H1 (cell line): ENCODE measurements at regions not wholly inside any gene's neighbourhood (a gene's known extent, or its start where the extent isn't known, plus 50 kb on each side); places are given as distances from the start of the nearest gene placed in this dataset.

Experiments
- CTCF ChIA-PET: fragments of 300-600 bp; sonication (Branson Sonifier 250); formaldehyde crosslinking; loops from one replicate; lab custom pipeline; 2021; ENCODE audit not compliant: partially characterized antibody; lab: Charles Lee
- POLR2A ChIA-PET: fragments of 300-600 bp; sonication (Branson Sonifier 250); formaldehyde crosslinking; loops from one replicate; lab custom pipeline; 2021; ENCODE audit warnings: inconsistent platforms; ENCODE audit not compliant: partially characterized antibody; lab: Charles Lee
- DNase-seq, 2 experiments: peaks; one replicate each; pipeline versions ENCODE4 v3.0.0 to v3.0.0-alpha.2; 2010 to 2022; ENCODE audit warnings: low spot score in 2 of 2, low read depth in 1 of 2, mixed read lengths in 1 of 2
- FAIRE-seq: peaks from 2 replicates; lab custom pipeline; 2011; peaks lifted over from hg19 to GRCh38; lab: Jason Lieb, UNC
- H2AFZ ChIP-seq: 2 replicates; pipeline ENCODE4 v1.8.1; 2012; ENCODE audit warnings: low read length, inconsistent platforms
- H2AK5ac ChIP-seq: 2 replicates; pipeline ENCODE4 v1.6.1; 2013; ENCODE audit warnings: low read depth, low read length
- H2BK120ac ChIP-seq: replicated peaks from 2 replicates; pipeline ENCODE3; 2013; ENCODE audit warnings: low read depth, low read length, inconsistent platforms
- H2BK12ac ChIP-seq: 2 replicates; pipeline ENCODE4 v1.6.1; 2013; ENCODE audit warnings: low read depth, low read length
- H2BK15ac ChIP-seq: 2 replicates; pipeline ENCODE4 v1.6.1; 2013; ENCODE audit warnings: low read length
- H2BK20ac ChIP-seq: 2 replicates; pipeline ENCODE4 v1.6.1; 2013; ENCODE audit warnings: low read length
- H2BK5ac ChIP-seq: 2 replicates; pipeline ENCODE4 v1.6.1; 2013; ENCODE audit warnings: low read depth, low read length
- H3K14ac ChIP-seq: 2 replicates; pipeline ENCODE4 v1.6.1; 2013; ENCODE audit warnings: inconsistent platforms; ENCODE audit not compliant: insufficient read length
- H3K18ac ChIP-seq: 2 replicates; pipeline ENCODE4 v1.6.1; 2013; ENCODE audit warnings: low read length; ENCODE audit errors: extremely low read depth
- H3K23ac ChIP-seq: 2 replicates; pipeline ENCODE4 v1.6.1; 2013; ENCODE audit warnings: inconsistent platforms; ENCODE audit not compliant: insufficient read length
- H3K23me2 ChIP-seq: 2 replicates; pipeline ENCODE4 v1.6.1; 2013; ENCODE audit warnings: low read depth, low read length
- H3K27ac ChIP-seq: 2 replicates; pipeline ENCODE4 v1.6.1; 2011; ENCODE audit warnings: low read depth, low read length, inconsistent platforms
- H3K27me3 ChIP-seq, 4 experiments: replicated peaks in 1 of 4; 1 replicate in 1 of 4; 2 replicates in 3 of 4; pipeline versions ENCODE4 v1.6.1 to v1.8.1; 2011 to 2013; ENCODE audit warnings: low read length in 3 of 4, mild to moderate bottlenecking in 3 of 4, inconsistent platforms in 2 of 4, mixed read lengths in 2 of 4, moderate library complexity in 1 of 4; ENCODE audit not compliant: control insufficient read depth in 3 of 4, insufficient read depth in 3 of 4; ENCODE audit errors: extremely low read depth in 1 of 4
- H3K36me3 ChIP-seq, 4 experiments: 2 replicates each; pipeline versions ENCODE4 v1.6.1 to v1.8.1; 2011 to 2013; ENCODE audit warnings: mild to moderate bottlenecking in 4 of 4, low read length in 3 of 4, moderate library complexity in 2 of 4, control low read depth in 1 of 4, inconsistent platforms in 1 of 4; ENCODE audit not compliant: insufficient read depth in 4 of 4, control insufficient read depth in 2 of 4
- H3K4ac ChIP-seq: replicated peaks from 2 replicates; pipeline ENCODE3; 2013; ENCODE audit warnings: low read length, low read depth, mixed read lengths, inconsistent platforms; ENCODE audit not compliant: insufficient read length
- H3K4me1 ChIP-seq, 4 experiments: replicated peaks in 1 of 4; 1 replicate in 1 of 4; 2 replicates in 3 of 4; pipeline versions ENCODE4 v1.6.1 to v1.8.1; 2011 to 2013; ENCODE audit warnings: low read length in 3 of 4, inconsistent platforms in 2 of 4, mixed read lengths in 1 of 4; ENCODE audit not compliant: insufficient read depth in 4 of 4, control insufficient read depth in 3 of 4
- H3K4me2 ChIP-seq, 2 experiments: 2 replicates each; pipeline versions ENCODE4 v1.6.1 to v1.8.1; 2011 to 2013; ENCODE audit warnings: low read depth in 2 of 2, low read length in 2 of 2, control low read depth in 1 of 2, inconsistent platforms in 1 of 2, mild to moderate bottlenecking in 1 of 2; ENCODE audit not compliant: insufficient read depth in 1 of 2
- H3K4me3 ChIP-seq, 4 experiments: fragments of 200-600, 300-600 bp in 1 of 4; sonication (generic), shearing (Covaris generic), sonication (Bioruptor Twin) in 1 of 4; 2 replicates each; pipeline versions ENCODE4 v1.5.1 to v1.8.1; 2011 to 2016; ENCODE audit warnings: low read length in 4 of 4, low read depth in 3 of 4, control low read depth in 2 of 4, inconsistent platforms in 2 of 4, mild to moderate bottlenecking in 2 of 4, mixed read lengths in 1 of 4, moderate library complexity in 1 of 4; ENCODE audit not compliant: insufficient read depth in 2 of 4; ENCODE audit errors: extremely low read depth in 1 of 4
- H3K56ac ChIP-seq: replicated peaks from 2 replicates; pipeline ENCODE3; 2013; ENCODE audit warnings: low read depth, mild to moderate bottlenecking, mixed read lengths, low read length, inconsistent platforms; ENCODE audit not compliant: insufficient read length
- H3K79me1 ChIP-seq: 2 replicates; pipeline ENCODE4 v1.6.1; 2013; ENCODE audit warnings: low read depth, low read length, control low read depth
- H3K79me2 ChIP-seq, 2 experiments: 2 replicates each; pipeline versions ENCODE4 v1.6.1 to v1.8.1; 2012 to 2013; ENCODE audit warnings: low read length in 2 of 2, mild to moderate bottlenecking in 2 of 2, inconsistent platforms in 1 of 2; ENCODE audit not compliant: insufficient read depth in 2 of 2, control insufficient read depth in 1 of 2
- H3K9ac ChIP-seq, 4 experiments: replicated peaks in 1 of 4; 1 replicate in 1 of 4; 2 replicates in 3 of 4; pipeline versions ENCODE4 v1.6.1 to v1.8.1; 2011 to 2013; ENCODE audit warnings: low read depth in 3 of 4, low read length in 3 of 4, control low read depth in 2 of 4, mild to moderate bottlenecking in 2 of 4, moderate library complexity in 2 of 4, inconsistent platforms in 1 of 4; ENCODE audit errors: extremely low read depth in 1 of 4
- H3K9me3 ChIP-seq, 2 experiments: 2 replicates each; pipeline versions ENCODE4 v1.6.1 to v1.8.1; 2012 to 2013; ENCODE audit warnings: mild to moderate bottlenecking in 2 of 2, moderate library complexity in 2 of 2, control low read depth in 1 of 2, inconsistent platforms in 1 of 2, low read depth in 1 of 2, low read length in 1 of 2, mixed read lengths in 1 of 2; ENCODE audit not compliant: insufficient read depth in 2 of 2
- H4K20me1 ChIP-seq, 2 experiments: replicated peaks in 1 of 2; 2 replicates each; pipeline versions ENCODE3 to v1.8.1; 2011 to 2013; ENCODE audit warnings: inconsistent platforms in 2 of 2, low read length in 2 of 2, mild to moderate bottlenecking in 1 of 2; ENCODE audit not compliant: insufficient read depth in 2 of 2, control insufficient read depth in 1 of 2
- H4K5ac ChIP-seq: 2 replicates; pipeline ENCODE4 v1.6.1; 2013; ENCODE audit warnings: low read length, low read depth, mixed read lengths, inconsistent platforms; ENCODE audit not compliant: insufficient read length
- H4K8ac ChIP-seq: 2 replicates; pipeline ENCODE4 v1.8.0; 2013; ENCODE audit warnings: mild to moderate bottlenecking, moderate library complexity, low read length, inconsistent platforms; ENCODE audit not compliant: insufficient read depth; ENCODE audit errors: extremely low read depth
- H4K91ac ChIP-seq: replicated peaks from 2 replicates; pipeline ENCODE3; 2013; ENCODE audit warnings: low read length, mixed read lengths, inconsistent platforms; ENCODE audit not compliant: insufficient read length
- ATF2 ChIP-seq: IDR thresholded peaks from 2 replicates; pipeline ENCODE4 v1.6.1; 2012; ENCODE audit warnings: low read length, inconsistent platforms
- BRCA1 ChIP-seq: IDR thresholded peaks from 2 replicates; pipeline ENCODE4 v1.6.1; 2012; ENCODE audit warnings: low read depth, low read length, improper control_type of control experiment
- EGR1 ChIP-seq: IDR thresholded peaks from 2 replicates; pipeline ENCODE4 v1.6.1; 2011; ENCODE audit warnings: low read depth, low read length, borderline replicate concordance
- HDAC2 ChIP-seq, 2 experiments: fragments of 300-600 bp in 1 of 2; sonication (generic) in 1 of 2; IDR thresholded peaks; 2 replicates each; pipeline ENCODE4 v1.6.1; 2011 to 2012; ENCODE audit warnings: low read depth in 2 of 2, low read length in 2 of 2, mild to moderate bottlenecking in 2 of 2, moderate library complexity in 2 of 2, borderline replicate concordance in 1 of 2, inconsistent platforms in 1 of 2
- NANOG ChIP-seq: IDR thresholded peaks from 2 replicates; pipeline ENCODE4 v1.6.1; 2011; ENCODE audit warnings: low read length, low read depth, mild to moderate bottlenecking, inconsistent platforms; ENCODE audit not compliant: insufficient read depth, poor library complexity, severe bottlenecking
- POLR2A ChIP-seq, 2 experiments: IDR thresholded peaks; 1 replicate in 1 of 2; 2 replicates in 1 of 2; pipeline ENCODE4 v1.6.1; 2011; ENCODE audit warnings: low read depth in 2 of 2, low read length in 2 of 2, mild to moderate bottlenecking in 2 of 2; ENCODE audit errors: control extremely low read depth in 1 of 2
- RAD21 ChIP-seq, 2 experiments: IDR thresholded peaks in 1 of 2; conservative IDR thresholded peaks in 1 of 2; 2 replicates each; pipeline ENCODE4 v1.6.1; 2011; ENCODE audit warnings: low read depth in 2 of 2, low read length in 2 of 2, improper control_type of control experiment in 1 of 2, inconsistent platforms in 1 of 2, mild to moderate bottlenecking in 1 of 2, moderate library complexity in 1 of 2
- SP4 ChIP-seq: IDR thresholded peaks from 2 replicates; pipeline ENCODE4 v1.6.1; 2012; ENCODE audit warnings: low read length, inconsistent platforms
- TBP ChIP-seq: IDR thresholded peaks from 2 replicates; pipeline ENCODE4 v1.6.1; 2011; ENCODE audit warnings: low read depth, low read length, improper control_type of control experiment
- TEAD4 ChIP-seq: IDR thresholded peaks from 2 replicates; pipeline ENCODE4 v1.6.1; 2012; ENCODE audit warnings: low read depth, low read length, inconsistent platforms, mixed read lengths
- WGBS, 2 experiments: shearing (Covaris generic) in 1 of 2; methylation state at CpG; one replicate each; pipeline versions ENCODE4 v1.1.6 to v1.1.7; 2013 to 2015; ENCODE audit warnings: low lambda C conversion rate in 2 of 2, mixed read lengths in 2 of 2, inconsistent platforms in 1 of 2, low coverage in 1 of 2, missing lambda C conversion rate in 1 of 2; ENCODE audit not compliant: insufficient replicate concordance in 2 of 2, insufficient coverage in 1 of 2, insufficient read length in 1 of 2; ENCODE audit errors: extremely low coverage in 1 of 2, missing lambda C conversion rate in 1 of 2; 5-methylcytosine and 5-hydroxymethylcytosine counted together

- POLR2A ChIA-PET, result no interaction called here
- no peaks in the 10 kb centered on the region for H3K36me3 ChIP-seq
- peak overlapping the region; percentile 45 for H4K8ac ChIP-seq
- no peaks in the 10 kb centered on the region for H3K79me1 ChIP-seq
- H3K14ac ChIP-seq, result no peak overlapping the region
- 0 out of 2 replicates have a peak overlapping the region, but pooled peaks have one; percentile 16 for H2AFZ ChIP-seq
- H3K27ac ChIP-seq, result no peak overlapping the region
- WGBS, 2 experiments, result 86% methylated on average over 25 of the region's 31 CpGs; no CpG with 5 or more reads in 1 of the 2 experiments
- H3K4me2 ChIP-seq, result no peak overlapping the region
- H3K9me3 ChIP-seq, result no peaks in the 10 kb centered on the region
- DNase-seq (peak in 1 of 2 experiments; percentile 41), FAIRE-seq (no peak)
- H3K4me3 ChIP-seq, result no peak overlapping the region
- H3K23ac ChIP-seq, result no peak overlapping the region
- no peak overlapping the region for H2AK5ac ChIP-seq
- no peaks in the 10 kb centered on the region for H3K23me2 ChIP-seq
- peak overlapping the region; percentile 51 for H4K91ac ChIP-seq
- H3K9ac ChIP-seq, result no peak overlapping the region
- no peak overlapping the region for H3K56ac ChIP-seq
- no peak overlapping the region for H3K4ac ChIP-seq
- no peaks in the 10 kb centered on the region for H4K20me1 ChIP-seq
- H3K18ac ChIP-seq, result no peak overlapping the region; the same call in 1 of the 2 replicates
- H2BK5ac ChIP-seq, result peak overlapping the region; percentile 75; the same call in 1 of the 2 replicates
- peaks cover 0 to 2% (median 0%) of the 10 kb centered on the region in 4 experiments; a peak in 2 of 7 replicates for H3K27me3 ChIP-seq
- no peak overlapping the region for H2BK120ac ChIP-seq
- H3K4me1 ChIP-seq, result peaks cover 0 to 6% (median 2%) of the 10 kb centered on the region in 4 experiments; a peak in 5 of 7 replicates
- CTCF ChIA-PET, result interaction anchor here (0.6 to 2.8 kb wide), 8 partner anchors 9 to 1469 kb away, joined by 3 to 9 read pairs (median 3); no protein-coding TSS in a partner anchor
- H3K79me2 ChIP-seq, result no peaks in the 10 kb centered on the region
- H2BK20ac ChIP-seq, result 0 out of 2 replicates have a peak overlapping the region, but pooled peaks have one; percentile 72
- 0 out of 2 replicates have a peak overlapping the region, but pooled peaks have one; percentile 27 for H2BK12ac ChIP-seq
- H4K5ac ChIP-seq, result peak overlapping the region; percentile 4
- no peak overlapping the region for H2BK15ac ChIP-seq
- TF ChIP-seq TBP (no peak), RAD21 (IDR thresholded peaks at IDR 0.05 in 1 of 2, conservative IDR thresholded peaks at IDR 0.05 in 1 of 2; ENCODE audit: low read depth in 2 of 2, low read length in 2 of 2) (no peak), BRCA1 (no peak), POLR2A (IDR thresholded peaks at IDR 0.05; ENCODE audit: control extremely low read depth in 1 of 2, low read depth in 2 of 2, low read length in 2 of 2) (no peak), NANOG (no peak), TEAD4 (no peak), HDAC2 (IDR thresholded peaks at IDR 0.05; ENCODE audit: borderline replicate concordance in 1 of 2, low read depth in 2 of 2, low read length in 2 of 2) (no peak), SP4 (no peak), ATF2 (no peak), EGR1 (no peak)
These were observed 82.6 kb upstream of the SHISAL1 start for GRCh38 chr22:44395118-44396005.
